ENCODE measurements at regions not wholly inside any gene's neighbourhood (a gene's known extent, or its start where the extent isn't known, plus 50 kb on each side); places are given as distances from the start of the nearest gene placed in this dataset.

GRCh38 chr6:169047345-169047744, 206.3 kb downstream of the THBS2 start:
- no peak for DNase-seq (ENCODE audit: low read depth, low spot score)

GRCh38 chr6:169046483-169047192, 207.0 kb downstream of the THBS2 start:
- no peak for DNase-seq (ENCODE audit: low read depth, low spot score)

DNA sequence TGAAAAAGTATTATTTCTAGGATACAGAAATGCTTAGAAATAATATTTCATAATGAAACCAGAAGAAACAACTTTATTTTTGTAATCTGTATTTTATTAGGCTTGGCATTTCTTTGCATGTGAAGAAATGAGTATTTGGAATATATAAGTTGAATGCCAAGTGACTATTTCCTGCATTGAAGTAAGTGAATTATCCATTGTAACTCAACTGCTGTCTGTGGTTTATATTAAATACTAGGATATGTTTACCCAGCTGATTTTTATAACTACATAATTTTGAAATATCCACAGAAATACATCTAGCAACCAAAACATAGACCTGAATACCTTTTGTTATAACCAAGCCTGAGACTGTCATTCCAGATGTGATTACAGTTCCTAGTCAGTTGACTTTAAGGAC, 207.6 kb downstream of the THBS2 start:
- DNase-seq (ENCODE audit: low read depth, low spot score), result no peak

DNA sequence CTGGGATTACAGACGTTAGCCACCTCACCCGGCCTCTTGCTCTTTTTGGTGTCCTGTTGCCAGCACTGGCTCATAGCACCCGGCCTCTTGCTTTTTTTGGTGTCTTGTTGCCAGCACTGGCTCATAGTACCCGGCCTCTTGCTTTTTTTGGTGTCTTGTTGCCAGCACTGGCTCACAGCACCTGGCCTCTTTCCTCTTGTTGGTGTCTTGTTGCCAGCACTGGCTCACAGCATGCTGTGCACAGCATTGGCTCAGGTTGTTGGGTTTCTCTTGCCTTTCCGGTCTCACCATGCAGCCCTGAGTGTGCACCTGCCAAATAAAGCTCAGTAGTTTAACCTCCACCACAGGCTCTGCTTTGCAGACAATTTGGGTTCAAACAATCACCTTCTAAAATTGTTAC, 208.2 kb downstream of the THBS2 start:
- DNase-seq (ENCODE audit: low read depth, low spot score), result no peak

- no peak for DNase-seq (ENCODE audit: low read depth, low spot score)
Measured at GRCh38 chr6:169044381-169045230, 209.0 kb downstream of the THBS2 start.

GRCh38 chr6:169042061-169042460, 211.6 kb downstream of the THBS2 start:
- no peak for DNase-seq (ENCODE audit: low read depth, low spot score)

DNA sequence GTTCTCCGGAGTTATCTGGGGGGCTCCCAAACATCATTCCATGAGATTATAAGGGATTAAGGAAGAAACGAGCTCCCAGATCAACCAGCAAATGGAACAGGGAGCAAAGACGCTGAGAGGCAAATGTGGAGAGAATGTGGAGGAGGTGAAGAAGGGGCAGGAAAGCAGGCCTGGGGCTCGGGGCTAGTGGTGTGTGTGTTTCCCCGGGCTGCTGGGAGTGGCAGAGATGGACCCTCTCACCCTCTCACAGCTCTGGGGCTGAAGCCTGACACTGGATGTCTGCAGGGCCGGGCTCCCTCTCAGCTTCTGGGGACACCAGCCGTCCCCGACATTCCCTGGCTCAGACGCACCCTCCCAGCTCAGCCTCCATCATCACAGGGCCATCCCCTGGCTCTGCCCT, 212.6 kb downstream of the THBS2 start:
- no peak for DNase-seq (ENCODE audit: low read depth, low spot score)

DNA sequence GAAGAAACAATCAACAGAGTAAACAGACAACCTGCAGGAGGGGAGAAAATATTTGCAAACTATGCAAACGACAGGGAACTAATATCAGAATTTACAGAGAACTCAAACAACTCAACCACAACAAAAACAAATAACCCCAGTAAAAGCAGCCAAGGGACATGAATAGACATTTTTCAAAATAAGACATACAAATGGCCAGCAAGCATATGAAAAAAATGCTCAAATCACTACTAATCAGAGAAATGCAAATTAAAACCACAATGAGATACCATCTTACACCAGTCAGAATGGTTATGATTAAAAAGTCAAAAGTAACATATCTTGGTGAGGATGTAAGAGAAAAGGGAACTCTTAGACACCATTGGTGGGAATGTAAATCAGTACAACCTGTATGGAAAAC, 215.0 kb downstream of the THBS2 start:
- DNase-seq (ENCODE audit: low read depth, low spot score), result no peak

DNA sequence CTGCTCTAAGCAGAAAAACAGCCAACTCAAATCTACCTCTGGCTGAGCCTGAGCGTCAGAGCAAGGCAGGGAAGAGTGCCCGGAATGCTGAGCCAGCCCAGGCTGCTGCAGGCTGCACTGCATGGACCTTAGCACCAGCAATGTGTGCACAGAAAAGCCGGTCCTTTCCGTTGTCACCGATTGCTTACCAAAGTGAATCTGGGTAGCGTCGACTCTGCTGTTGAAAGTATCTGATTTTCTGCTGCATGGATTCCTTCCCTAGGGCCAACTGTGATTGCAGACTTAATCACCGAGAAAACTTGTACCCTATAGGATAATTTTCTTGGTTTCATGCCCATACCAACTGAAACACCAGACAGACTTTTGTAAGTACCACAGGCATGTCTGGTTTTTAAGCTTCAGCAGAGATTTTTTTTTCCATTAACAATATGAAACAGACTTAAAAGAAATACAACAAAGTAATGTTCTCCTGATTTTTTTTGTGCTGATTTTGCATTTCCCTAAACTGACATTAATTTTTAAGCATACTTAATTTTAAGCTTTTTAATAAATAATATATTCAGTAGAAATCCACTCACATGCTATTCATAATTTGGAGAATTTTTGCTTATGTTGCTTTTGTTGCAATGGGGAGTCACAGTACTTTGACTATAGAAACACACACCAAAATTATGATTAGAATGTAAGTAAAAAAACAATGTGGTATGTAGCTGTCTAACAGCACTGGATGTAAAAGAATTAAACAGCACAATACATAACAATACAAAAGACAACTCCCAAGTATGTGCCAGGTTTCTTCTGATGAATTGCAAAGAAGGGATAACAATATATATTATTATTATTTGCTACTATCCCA, 218.0 kb downstream of the THBS2 start:
- no peak for DNase-seq (ENCODE audit: low read depth, low spot score)

DNA sequence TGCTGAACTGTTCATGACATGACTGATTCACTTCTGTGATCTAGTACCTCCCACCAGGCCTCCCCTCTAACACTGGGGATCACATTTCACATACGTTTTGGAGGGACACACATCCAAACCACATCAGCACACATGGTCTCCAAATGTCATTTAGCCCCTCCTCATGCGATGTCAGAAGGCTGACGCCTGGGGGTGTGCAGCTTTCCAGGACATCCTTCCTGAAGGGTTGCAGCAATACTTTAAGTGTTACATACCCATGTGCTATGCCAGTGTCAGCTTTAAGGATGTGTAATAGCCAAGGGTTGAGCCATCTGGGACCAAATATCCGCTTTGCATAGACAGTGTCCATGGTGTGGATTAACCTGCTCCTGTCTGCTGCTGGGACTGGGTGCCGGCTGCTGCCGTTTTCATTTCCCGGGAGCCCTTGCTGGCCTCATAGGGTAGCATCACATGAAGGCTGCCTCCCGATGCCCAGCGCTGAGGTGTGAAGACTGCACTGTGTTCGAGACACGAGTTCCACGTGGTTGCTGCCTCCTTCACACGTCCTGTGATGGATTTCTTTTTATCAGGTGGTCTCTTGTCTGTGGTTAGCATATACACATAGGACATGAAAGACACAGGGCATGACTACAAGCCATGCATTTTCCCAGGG, 219.0 kb downstream of the THBS2 start:
- DNase-seq (ENCODE audit: low read depth, low spot score), result no peak

DNA sequence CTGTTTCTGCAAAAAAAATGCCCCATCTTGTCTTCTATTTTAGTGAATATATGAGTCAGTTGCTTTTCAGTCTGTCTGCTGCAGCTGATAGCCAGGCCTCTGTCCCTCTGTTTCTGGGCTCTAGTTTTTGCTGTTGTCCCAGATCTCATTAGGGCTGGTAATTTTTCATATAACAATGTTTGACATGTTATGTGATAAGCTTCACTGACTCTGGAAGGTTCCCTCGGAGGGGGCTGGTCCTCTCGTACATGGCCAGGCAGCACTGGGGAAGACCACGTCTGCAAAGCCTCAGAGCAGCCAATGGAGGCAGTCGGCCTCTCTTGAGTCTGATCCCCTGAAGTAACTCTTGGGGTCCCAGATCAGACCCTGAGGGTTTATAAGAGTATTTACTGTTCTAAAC, 223.8 kb downstream of the THBS2 start:
- DNase-seq (ENCODE audit: low read depth, low spot score), result no peak

- no peak for DNase-seq (ENCODE audit: low read depth, low spot score)
Measured at GRCh38 chr6:169028343-169028742, 225.3 kb downstream of the THBS2 start.

DNA sequence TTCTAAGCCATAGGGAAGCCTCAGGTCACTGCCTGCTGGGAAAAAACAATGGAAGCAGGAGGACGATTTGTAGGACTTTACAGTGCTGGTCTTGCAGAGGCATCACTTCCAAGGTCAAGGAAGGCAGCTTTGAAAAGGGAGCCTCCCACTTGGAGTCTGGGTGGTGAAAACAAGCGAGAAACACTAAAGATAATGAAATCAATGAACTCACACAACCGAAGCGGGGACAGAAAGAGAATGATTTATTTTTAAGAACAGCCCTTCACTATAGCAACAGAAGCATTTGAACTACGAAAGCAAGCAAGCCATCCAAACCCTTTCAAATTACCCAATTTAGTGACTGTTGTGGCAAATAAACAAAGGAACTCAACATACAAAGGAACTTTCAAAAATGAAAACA, 227.5 kb downstream of the THBS2 start:
- no peak for DNase-seq (ENCODE audit: low read depth, low spot score)

DNA sequence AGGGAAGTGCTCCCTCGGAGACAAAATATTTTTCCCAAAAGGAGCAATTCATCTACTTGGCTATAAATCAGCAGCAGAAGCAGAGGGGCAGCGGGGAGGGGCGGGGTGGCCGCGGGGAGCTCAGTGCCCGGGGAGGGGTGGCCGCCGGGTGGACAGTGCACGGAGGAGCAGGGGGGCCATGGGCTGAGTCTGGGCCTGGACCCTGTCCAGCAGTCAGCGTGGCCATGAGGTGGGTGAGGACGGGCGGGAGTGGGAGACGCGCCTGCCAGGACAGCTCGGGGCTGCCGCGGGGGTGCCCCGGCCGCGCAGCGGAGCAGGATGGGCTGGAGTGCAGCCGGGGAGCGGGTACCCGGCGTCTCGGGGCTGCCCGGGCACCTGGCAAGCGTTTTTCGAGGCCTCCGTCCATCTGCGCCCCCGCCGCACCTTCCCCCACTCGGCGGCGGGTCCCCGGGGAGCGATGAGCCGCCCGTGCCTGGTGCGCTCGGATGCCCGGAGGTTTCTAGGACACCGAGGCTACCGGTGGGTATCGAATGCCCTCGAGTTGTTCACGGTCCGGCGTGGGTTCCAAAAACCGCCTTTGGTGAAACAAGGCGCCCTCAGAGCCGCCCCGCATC, 229.5 kb downstream of the THBS2 start:
- DNase-seq (ENCODE audit: low read depth, low spot score), result no peak

GRCh38 chr6:169023161-169023874, 230.3 kb downstream of the THBS2 start:
- DNase-seq (ENCODE audit: low read depth, low spot score), result no peak

- no peak for DNase-seq (ENCODE audit: low read depth, low spot score)
Measured at GRCh38 chr6:169022079-169022478, 231.6 kb downstream of the THBS2 start.

GRCh38 chr6:169020821-169021220, 232.8 kb downstream of the THBS2 start:
- no peak for DNase-seq (ENCODE audit: low read depth, low spot score)

- DNase-seq (ENCODE audit: low read depth, low spot score), result no peak
Measured at GRCh38 chr6:169019727-169020491, 233.7 kb downstream of the THBS2 start.

- no peak for DNase-seq (ENCODE audit: low read depth, low spot score)
Measured at GRCh38 chr6:169019111-169019510, 234.5 kb downstream of the THBS2 start.

DNA sequence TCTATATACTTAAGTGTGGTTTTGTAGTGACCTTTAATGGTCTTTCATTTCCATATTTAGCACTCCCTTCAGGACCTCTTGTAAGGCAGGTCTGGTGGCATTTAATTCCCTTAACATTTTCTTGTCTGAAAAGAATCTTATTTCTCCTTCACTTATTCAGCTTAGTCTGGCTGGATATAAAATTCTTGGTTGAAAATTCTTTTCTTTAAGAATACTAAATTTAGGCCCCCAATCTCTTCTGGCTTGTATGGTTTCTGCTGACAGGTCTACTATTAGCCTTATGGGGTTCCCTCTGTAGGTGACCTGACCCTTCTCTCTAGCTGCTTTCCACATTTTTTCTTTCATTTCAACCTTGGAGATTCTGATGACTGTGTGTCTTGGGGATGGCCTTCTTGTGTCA, 236.9 kb downstream of the THBS2 start:
- no peak for DNase-seq (ENCODE audit: low read depth, low spot score)
